ENCODE measurements at regions not wholly inside any gene's neighbourhood (a gene's known extent, or its start where the extent isn't known, plus 50 kb on each side); places are given as distances from the start of the nearest gene placed in this dataset.

DNA sequence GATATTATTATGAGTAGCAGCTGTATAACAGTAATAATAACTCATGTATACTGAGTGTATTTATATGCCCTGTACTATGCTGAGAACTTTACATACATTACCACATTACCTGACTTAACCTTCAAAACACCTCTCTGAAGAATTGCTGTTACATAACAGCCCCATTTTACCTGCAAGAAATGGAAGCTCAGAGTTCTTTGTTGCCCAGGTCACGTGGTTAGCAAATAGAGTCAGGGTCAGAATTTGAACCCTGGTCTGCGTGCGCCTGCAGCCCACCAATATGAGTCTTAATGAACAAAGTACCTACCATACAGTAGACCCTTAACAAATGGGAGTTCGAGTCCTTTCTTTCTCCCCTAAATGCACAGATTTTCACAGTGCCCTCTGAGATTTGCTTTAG is 101.9 kb downstream of the MCFD2 start:
- intact Hi-C loops (cut with DNase I) = no loop called here

DNA sequence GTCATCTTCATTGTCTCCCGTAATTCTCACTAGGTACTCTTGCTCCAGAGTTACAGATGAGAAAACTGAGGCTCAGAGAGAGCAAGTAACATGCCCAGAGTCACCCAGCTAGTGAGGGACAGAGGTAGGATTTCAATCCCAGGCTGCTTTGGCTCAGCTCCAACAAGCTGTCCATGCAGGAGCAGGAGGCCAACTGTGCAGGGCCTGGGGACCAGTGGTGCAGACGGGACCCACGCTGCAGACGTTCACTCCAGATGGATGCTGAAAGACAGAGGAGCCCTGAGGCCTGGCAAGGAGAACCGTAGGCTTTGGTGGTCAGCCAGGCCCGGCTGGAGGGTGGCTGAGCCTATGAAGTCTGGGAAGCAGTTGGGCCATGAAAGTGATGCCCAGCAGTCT is 102.6 kb downstream of the MCFD2 start:
- intact Hi-C loops (cut with DNase I) = no loop called here
- no peak for DNase-seq (ENCODE audit: low spot score in 2 of 2)
- Histone ChIP-seq H3K9me3 (no peaks in the 10 kb centered on the region), H3K36me3 (no peaks in the 10 kb centered on the region), H3K27ac (peak overlapping the region; percentile 48 to 75), H3K4me1 (peaks cover 25 to 49% of the 10 kb centered on the region in 2 donors), H3K27me3 (no peaks in the 10 kb centered on the region), H3K4me3 (no peak overlapping the region)
- TF ChIP-seq, protein P1, sequence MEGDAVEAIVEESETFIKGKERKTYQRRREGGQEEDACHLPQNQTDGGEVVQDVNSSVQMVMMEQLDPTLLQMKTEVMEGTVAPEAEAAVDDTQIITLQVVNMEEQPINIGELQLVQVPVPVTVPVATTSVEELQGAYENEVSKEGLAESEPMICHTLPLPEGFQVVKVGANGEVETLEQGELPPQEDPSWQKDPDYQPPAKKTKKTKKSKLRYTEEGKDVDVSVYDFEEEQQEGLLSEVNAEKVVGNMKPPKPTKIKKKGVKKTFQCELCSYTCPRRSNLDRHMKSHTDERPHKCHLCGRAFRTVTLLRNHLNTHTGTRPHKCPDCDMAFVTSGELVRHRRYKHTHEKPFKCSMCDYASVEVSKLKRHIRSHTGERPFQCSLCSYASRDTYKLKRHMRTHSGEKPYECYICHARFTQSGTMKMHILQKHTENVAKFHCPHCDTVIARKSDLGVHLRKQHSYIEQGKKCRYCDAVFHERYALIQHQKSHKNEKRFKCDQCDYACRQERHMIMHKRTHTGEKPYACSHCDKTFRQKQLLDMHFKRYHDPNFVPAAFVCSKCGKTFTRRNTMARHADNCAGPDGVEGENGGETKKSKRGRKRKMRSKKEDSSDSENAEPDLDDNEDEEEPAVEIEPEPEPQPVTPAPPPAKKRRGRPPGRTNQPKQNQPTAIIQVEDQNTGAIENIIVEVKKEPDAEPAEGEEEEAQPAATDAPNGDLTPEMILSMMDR (IDR thresholded peaks at IDR 0.05) = no peak

More for the DNA sequence above, 101.9 kb downstream of the MCFD2 start:
- Histone ChIP-seq H3K27ac (peak overlapping the region; percentile 68 to 75), H3K36me3 (no peaks in the 10 kb centered on the region), H3K27me3 (no peaks in the 10 kb centered on the region), H3K4me1 (peaks cover 32 to 55% of the 10 kb centered on the region in 2 donors), H3K9me3 (no peaks in the 10 kb centered on the region), H3K4me3 (peak overlapping the region in 1 of 2 donors; percentile 13)
- TF ChIP-seq, protein P1 (IDR thresholded peaks at IDR 0.05) = no peak
- no peak for DNase-seq (ENCODE audit: low spot score in 2 of 2)

Measured in ascending aorta (tissue), 2 donors.